ENCODE measurements at regions not wholly inside any gene's neighbourhood (a gene's known extent, or its start where the extent isn't known, plus 50 kb on each side); places are given as distances from the start of the nearest gene placed in this dataset.

- H3K27me3 Mint-ChIP-seq: peaks cover 2 to 26% of the 10 kb centered on the region in 2 donors
- ChIA-PET CTCF (no interaction called here), POLR2A (no interaction called here)
- H3K9me3 Mint-ChIP-seq: peaks cover 0 to 1% (median 0%) of the 10 kb centered on the region in 5 donors
- H3K4me3 Mint-ChIP-seq: no peak overlapping the region
- Histone ChIP-seq H3K4me1 (ENCODE audit: insufficient read depth, low read length) (no peaks in the 10 kb centered on the region), H3K4me3 (ENCODE audit: low read length) (no peak overlapping the region), H3K36me3 (ENCODE audit: insufficient read depth, low read length) (no peaks in the 10 kb centered on the region), H3K27ac (ENCODE audit: low read depth, low read length) (no peak overlapping the region), H3K27me3 (ENCODE audit: insufficient read depth, low read length, poor library complexity, severe bottlenecking) (no peaks in the 10 kb centered on the region), H3K9me3 (ENCODE audit: low read length) (no peaks in the 10 kb centered on the region)
- H3K27ac Mint-ChIP-seq: no peak overlapping the region
- no peaks in the 10 kb centered on the region for H3K4me1 Mint-ChIP-seq
- DNase-seq: no peak
- H3K36me3 Mint-ChIP-seq: no peaks in the 10 kb centered on the region
Observed at GRCh38 chr2:47249157-47249900, 73.0 kb upstream of the CALM2 start.

GRCh38 chr2:47243596-47244323, 67.4 kb upstream of the CALM2 start:
- DNase-seq: no peak
- Histone ChIP-seq H3K4me3 (ENCODE audit: low read length) (no peak overlapping the region), H3K9me3 (ENCODE audit: low read length) (no peaks in the 10 kb centered on the region), H3K27ac (ENCODE audit: low read depth, low read length) (no peak overlapping the region), H3K36me3 (ENCODE audit: insufficient read depth, low read length) (no peaks in the 10 kb centered on the region), H3K27me3 (ENCODE audit: insufficient read depth, low read length, poor library complexity, severe bottlenecking) (no peaks in the 10 kb centered on the region), H3K4me1 (ENCODE audit: insufficient read depth, low read length) (no peaks in the 10 kb centered on the region)
- ChIA-PET CTCF (no interaction called here), POLR2A (no interaction called here)
- Mint-ChIP-seq H3K27me3 (peaks cover 2 to 9% of the 10 kb centered on the region in 2 donors), H3K27ac (no peak overlapping the region), H3K9me3 (peaks cover 0 to 1% (median 0%) of the 10 kb centered on the region in 5 donors), H3K36me3 (no peaks in the 10 kb centered on the region), H3K4me1 (no peaks in the 10 kb centered on the region), H3K4me3 (no peak overlapping the region)

- H3K27ac ChIP-seq (ENCODE audit: low read depth, low read length): no peak overlapping the region
- H3K9me3 Mint-ChIP-seq: peaks cover 0 to 1% (median 0%) of the 10 kb centered on the region in 5 donors
- H3K4me1 ChIP-seq (ENCODE audit: insufficient read depth, low read length): no peaks in the 10 kb centered on the region
- H3K9me3 ChIP-seq (ENCODE audit: low read length): no peaks in the 10 kb centered on the region
- no peak for DNase-seq
- no peaks in the 10 kb centered on the region for H3K36me3 ChIP-seq (ENCODE audit: insufficient read depth, low read length)
- H3K4me3 Mint-ChIP-seq: no peak overlapping the region
- POLR2A ChIA-PET: no interaction called here
- H3K27ac Mint-ChIP-seq: peak overlapping the region in 1 of 8 donors; percentile 40
- CTCF ChIA-PET: no interaction called here
- no peaks in the 10 kb centered on the region for H3K4me1 Mint-ChIP-seq
- H3K36me3 Mint-ChIP-seq: no peaks in the 10 kb centered on the region
- H3K4me3 ChIP-seq (ENCODE audit: low read length): no peak overlapping the region
- H3K27me3 ChIP-seq (ENCODE audit: insufficient read depth, low read length, poor library complexity, severe bottlenecking): no peaks in the 10 kb centered on the region
- H3K27me3 Mint-ChIP-seq: peaks cover 3 to 9% of the 10 kb centered on the region in 2 donors
Observed at GRCh38 chr2:47241715-47242114, 65.4 kb upstream of the CALM2 start.

- H3K27me3 ChIP-seq (ENCODE audit: insufficient read depth, low read length, poor library complexity, severe bottlenecking): no peaks in the 10 kb centered on the region
- CTCF ChIA-PET: interaction anchor here (0.8 kb wide), 1 partner anchor 15 kb away, joined by 3 read pairs; no protein-coding TSS in a partner anchor
- H3K4me1 ChIP-seq (ENCODE audit: insufficient read depth, low read length): no peaks in the 10 kb centered on the region
- Mint-ChIP-seq H3K9me3 (no peaks in the 10 kb centered on the region), H3K27me3 (peaks cover 3 to 11% of the 10 kb centered on the region in 2 donors), H3K4me1 (no peaks in the 10 kb centered on the region), H3K36me3 (no peaks in the 10 kb centered on the region), H3K27ac (no peak overlapping the region), H3K4me3 (no peak overlapping the region)
- no peaks in the 10 kb centered on the region for H3K36me3 ChIP-seq (ENCODE audit: insufficient read depth, low read length)
- no peak for DNase-seq
- H3K27ac ChIP-seq (ENCODE audit: low read depth, low read length): no peak overlapping the region
- H3K9me3 ChIP-seq (ENCODE audit: low read length): no peaks in the 10 kb centered on the region
- no peak overlapping the region for H3K4me3 ChIP-seq (ENCODE audit: low read length)
- POLR2A ChIA-PET: no interaction called here
Observed at GRCh38 chr2:47239119-47239969, 63.0 kb upstream of the CALM2 start.

- H3K4me1 ChIP-seq (ENCODE audit: insufficient read depth, low read length): no peaks in the 10 kb centered on the region
- H3K27ac ChIP-seq (ENCODE audit: low read depth, low read length): no peak overlapping the region
- DNase-seq: no peak
- Mint-ChIP-seq H3K27ac (no peak overlapping the region), H3K27me3 (peaks cover 8 to 11% of the 10 kb centered on the region in 2 donors), H3K36me3 (no peaks in the 10 kb centered on the region), H3K9me3 (no peaks in the 10 kb centered on the region), H3K4me1 (no peaks in the 10 kb centered on the region), H3K4me3 (no peak overlapping the region)
- no peaks in the 10 kb centered on the region for H3K36me3 ChIP-seq (ENCODE audit: insufficient read depth, low read length)
- no peaks in the 10 kb centered on the region for H3K9me3 ChIP-seq (ENCODE audit: low read length)
- no peaks in the 10 kb centered on the region for H3K27me3 ChIP-seq (ENCODE audit: insufficient read depth, low read length, poor library complexity, severe bottlenecking)
- ChIA-PET CTCF (interaction anchor here (0.8 kb wide), 1 partner anchor 16 kb away, joined by 3 read pairs; no protein-coding TSS in a partner anchor), POLR2A (no interaction called here)
- H3K4me3 ChIP-seq (ENCODE audit: low read length): no peak overlapping the region
Observed at GRCh38 chr2:47238638-47239037, 62.3 kb upstream of the CALM2 start.

GRCh38 chr2:47237375-47238334, 61.3 kb upstream of the CALM2 start:
- Mint-ChIP-seq H3K4me1 (no peaks in the 10 kb centered on the region), H3K27me3 (peaks cover 8 to 11% of the 10 kb centered on the region in 2 donors), H3K9me3 (no peaks in the 10 kb centered on the region), H3K27ac (no peak overlapping the region), H3K4me3 (no peak overlapping the region), H3K36me3 (no peaks in the 10 kb centered on the region)
- ChIA-PET CTCF (no interaction called here), POLR2A (interaction anchor here (0.7 kb wide), 2 partner anchors 9 to 439 kb away, joined by 5 to 7 read pairs; no protein-coding TSS in a partner anchor)
- Histone ChIP-seq H3K9me3 (ENCODE audit: low read length) (no peaks in the 10 kb centered on the region), H3K27ac (ENCODE audit: low read depth, low read length) (no peak overlapping the region), H3K27me3 (ENCODE audit: insufficient read depth, low read length, poor library complexity, severe bottlenecking) (no peaks in the 10 kb centered on the region), H3K4me1 (ENCODE audit: insufficient read depth, low read length) (no peaks in the 10 kb centered on the region), H3K36me3 (ENCODE audit: insufficient read depth, low read length) (no peaks in the 10 kb centered on the region), H3K4me3 (ENCODE audit: low read length) (no peak overlapping the region)
- DNase-seq: no peak

GRCh38 chr2:47236503-47237215, 60.3 kb upstream of the CALM2 start:
- Histone ChIP-seq H3K36me3 (ENCODE audit: insufficient read depth, low read length) (no peaks in the 10 kb centered on the region), H3K9me3 (ENCODE audit: low read length) (no peaks in the 10 kb centered on the region), H3K27ac (ENCODE audit: low read depth, low read length) (no peak overlapping the region), H3K4me1 (ENCODE audit: insufficient read depth, low read length) (no peaks in the 10 kb centered on the region), H3K4me3 (ENCODE audit: low read length) (no peak overlapping the region), H3K27me3 (ENCODE audit: insufficient read depth, low read length, poor library complexity, severe bottlenecking) (no peaks in the 10 kb centered on the region)
- H3K4me1 Mint-ChIP-seq: no peaks in the 10 kb centered on the region
- ChIA-PET POLR2A (interaction anchor here (0.7 kb wide), 2 partner anchors 10 to 438 kb away, joined by 5 to 7 read pairs; no protein-coding TSS in a partner anchor), CTCF (no interaction called here)
- no peak overlapping the region for H3K4me3 Mint-ChIP-seq
- H3K27me3 Mint-ChIP-seq: peaks cover 8 to 11% of the 10 kb centered on the region in 2 donors
- H3K27ac Mint-ChIP-seq: no peak overlapping the region
- no peaks in the 10 kb centered on the region for H3K9me3 Mint-ChIP-seq
- H3K36me3 Mint-ChIP-seq: no peaks in the 10 kb centered on the region
- DNase-seq: no peak

Data from CD8-positive, alpha-beta memory T cell (primary cell).